ENCODE measurements at regions not wholly inside any gene's neighbourhood (a gene's known extent, or its start where the extent isn't known, plus 50 kb on each side); places are given as distances from the start of the nearest gene placed in this dataset.

- ChIA-PET CTCF (interaction anchor here (0.7 to 2.1 kb wide), 2 partner anchors 12 to 15 kb away, joined by 7 to 8 read pairs; no protein-coding TSS in a partner anchor), POLR2A (no interaction called here)
- Histone ChIP-seq H3K27ac (ENCODE audit: extremely low read depth, low read depth, low read length) (no peak overlapping the region), H3K4me1 (ENCODE audit: control insufficient read depth, insufficient read depth, low read length) (no peaks in the 10 kb centered on the region), H3K4me3 (ENCODE audit: low read depth, low read length) (no peak overlapping the region), H3K9me3 (ENCODE audit: control insufficient read depth, insufficient read depth, low read depth, low read length) (no peaks in the 10 kb centered on the region), H3K36me3 (ENCODE audit: control insufficient read depth in 2 of 2, insufficient read depth in 1 of 2, low read length in 2 of 2) (no peaks in the 10 kb centered on the region)
- TF ChIP-seq ZNF629 (tag by site-specific recombination; IDR thresholded peaks at IDR 0.05) (no peak), ZNF707 (tag by site-specific recombination; IDR thresholded peaks at IDR 0.05) (no peak), BCL11B (tag by site-specific recombination; IDR thresholded peaks at IDR 0.05; ENCODE audit: low read depth) (no peak), GLI2 (tag by site-specific recombination; IDR thresholded peaks at IDR 0.05; ENCODE audit: borderline replicate concordance, low read depth) (no peak), ZNF37A (tag by site-specific recombination; IDR thresholded peaks at IDR 0.05) (no peak), ZNF146 (tag by site-specific recombination; IDR thresholded peaks at IDR 0.05) (no peak), GLI4 (tag by site-specific recombination; IDR thresholded peaks at IDR 0.05) (no peak)
- TF ChIP-seq, protein P1, sequence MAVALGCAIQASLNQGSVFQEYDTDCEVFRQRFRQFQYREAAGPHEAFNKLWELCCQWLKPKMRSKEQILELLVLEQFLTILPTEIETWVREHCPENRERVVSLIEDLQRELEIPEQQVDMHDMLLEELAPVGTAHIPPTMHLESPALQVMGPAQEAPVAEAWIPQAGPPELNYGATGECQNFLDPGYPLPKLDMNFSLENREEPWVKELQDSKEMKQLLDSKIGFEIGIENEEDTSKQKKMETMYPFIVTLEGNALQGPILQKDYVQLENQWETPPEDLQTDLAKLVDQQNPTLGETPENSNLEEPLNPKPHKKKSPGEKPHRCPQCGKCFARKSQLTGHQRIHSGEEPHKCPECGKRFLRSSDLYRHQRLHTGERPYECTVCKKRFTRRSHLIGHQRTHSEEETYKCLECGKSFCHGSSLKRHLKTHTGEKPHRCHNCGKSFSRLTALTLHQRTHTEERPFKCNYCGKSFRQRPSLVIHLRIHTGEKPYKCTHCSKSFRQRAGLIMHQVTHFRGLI (tag by site-specific recombination; IDR thresholded peaks at IDR 0.05): no peak
- TF ChIP-seq, protein P2, sequence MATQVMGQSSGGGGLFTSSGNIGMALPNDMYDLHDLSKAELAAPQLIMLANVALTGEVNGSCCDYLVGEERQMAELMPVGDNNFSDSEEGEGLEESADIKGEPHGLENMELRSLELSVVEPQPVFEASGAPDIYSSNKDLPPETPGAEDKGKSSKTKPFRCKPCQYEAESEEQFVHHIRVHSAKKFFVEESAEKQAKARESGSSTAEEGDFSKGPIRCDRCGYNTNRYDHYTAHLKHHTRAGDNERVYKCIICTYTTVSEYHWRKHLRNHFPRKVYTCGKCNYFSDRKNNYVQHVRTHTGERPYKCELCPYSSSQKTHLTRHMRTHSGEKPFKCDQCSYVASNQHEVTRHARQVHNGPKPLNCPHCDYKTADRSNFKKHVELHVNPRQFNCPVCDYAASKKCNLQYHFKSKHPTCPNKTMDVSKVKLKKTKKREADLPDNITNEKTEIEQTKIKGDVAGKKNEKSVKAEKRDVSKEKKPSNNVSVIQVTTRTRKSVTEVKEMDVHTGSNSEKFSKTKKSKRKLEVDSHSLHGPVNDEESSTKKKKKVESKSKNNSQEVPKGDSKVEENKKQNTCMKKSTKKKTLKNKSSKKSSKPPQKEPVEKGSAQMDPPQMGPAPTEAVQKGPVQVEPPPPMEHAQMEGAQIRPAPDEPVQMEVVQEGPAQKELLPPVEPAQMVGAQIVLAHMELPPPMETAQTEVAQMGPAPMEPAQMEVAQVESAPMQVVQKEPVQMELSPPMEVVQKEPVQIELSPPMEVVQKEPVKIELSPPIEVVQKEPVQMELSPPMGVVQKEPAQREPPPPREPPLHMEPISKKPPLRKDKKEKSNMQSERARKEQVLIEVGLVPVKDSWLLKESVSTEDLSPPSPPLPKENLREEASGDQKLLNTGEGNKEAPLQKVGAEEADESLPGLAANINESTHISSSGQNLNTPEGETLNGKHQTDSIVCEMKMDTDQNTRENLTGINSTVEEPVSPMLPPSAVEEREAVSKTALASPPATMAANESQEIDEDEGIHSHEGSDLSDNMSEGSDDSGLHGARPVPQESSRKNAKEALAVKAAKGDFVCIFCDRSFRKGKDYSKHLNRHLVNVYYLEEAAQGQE (tag by site-specific recombination; IDR thresholded peaks at IDR 0.05): no peak
Measured at GRCh38 chr2:16537347-16537746, 128.3 kb downstream of the CYRIA start.

DNA sequence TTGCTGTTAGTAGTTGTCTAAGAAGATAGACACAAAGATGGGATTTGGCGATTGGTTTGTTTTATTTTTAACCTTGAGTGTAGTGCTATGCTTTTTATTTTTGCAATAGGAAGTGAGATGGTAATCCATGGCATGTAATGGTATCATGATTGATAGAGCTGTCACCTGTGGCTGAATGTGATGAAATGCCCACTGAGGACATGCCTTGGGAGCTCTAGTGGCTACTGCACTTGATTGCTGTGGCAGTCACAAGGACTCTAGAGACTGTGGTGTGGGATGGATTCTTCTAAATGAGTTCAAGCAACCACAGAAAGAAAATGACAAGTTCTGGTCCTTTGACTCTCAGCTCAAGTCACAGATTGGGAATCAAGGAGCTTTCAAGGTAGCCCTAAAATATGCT lies 139.4 kb downstream of the CYRIA start:
- H3K4me3 ChIP-seq (ENCODE audit: low read depth, low read length): no peak overlapping the region
- H3K36me3 ChIP-seq (ENCODE audit: control insufficient read depth in 2 of 2, insufficient read depth in 1 of 2, low read length in 2 of 2): no peaks in the 10 kb centered on the region
- TF ChIP-seq ZXDB (tag by site-specific recombination; IDR thresholded peaks at IDR 0.05): no peak
- no peak for TF ChIP-seq HOXC10 (CRISPR knock-in tag; IDR thresholded peaks at IDR 0.05)
- TF ChIP-seq, protein P3, sequence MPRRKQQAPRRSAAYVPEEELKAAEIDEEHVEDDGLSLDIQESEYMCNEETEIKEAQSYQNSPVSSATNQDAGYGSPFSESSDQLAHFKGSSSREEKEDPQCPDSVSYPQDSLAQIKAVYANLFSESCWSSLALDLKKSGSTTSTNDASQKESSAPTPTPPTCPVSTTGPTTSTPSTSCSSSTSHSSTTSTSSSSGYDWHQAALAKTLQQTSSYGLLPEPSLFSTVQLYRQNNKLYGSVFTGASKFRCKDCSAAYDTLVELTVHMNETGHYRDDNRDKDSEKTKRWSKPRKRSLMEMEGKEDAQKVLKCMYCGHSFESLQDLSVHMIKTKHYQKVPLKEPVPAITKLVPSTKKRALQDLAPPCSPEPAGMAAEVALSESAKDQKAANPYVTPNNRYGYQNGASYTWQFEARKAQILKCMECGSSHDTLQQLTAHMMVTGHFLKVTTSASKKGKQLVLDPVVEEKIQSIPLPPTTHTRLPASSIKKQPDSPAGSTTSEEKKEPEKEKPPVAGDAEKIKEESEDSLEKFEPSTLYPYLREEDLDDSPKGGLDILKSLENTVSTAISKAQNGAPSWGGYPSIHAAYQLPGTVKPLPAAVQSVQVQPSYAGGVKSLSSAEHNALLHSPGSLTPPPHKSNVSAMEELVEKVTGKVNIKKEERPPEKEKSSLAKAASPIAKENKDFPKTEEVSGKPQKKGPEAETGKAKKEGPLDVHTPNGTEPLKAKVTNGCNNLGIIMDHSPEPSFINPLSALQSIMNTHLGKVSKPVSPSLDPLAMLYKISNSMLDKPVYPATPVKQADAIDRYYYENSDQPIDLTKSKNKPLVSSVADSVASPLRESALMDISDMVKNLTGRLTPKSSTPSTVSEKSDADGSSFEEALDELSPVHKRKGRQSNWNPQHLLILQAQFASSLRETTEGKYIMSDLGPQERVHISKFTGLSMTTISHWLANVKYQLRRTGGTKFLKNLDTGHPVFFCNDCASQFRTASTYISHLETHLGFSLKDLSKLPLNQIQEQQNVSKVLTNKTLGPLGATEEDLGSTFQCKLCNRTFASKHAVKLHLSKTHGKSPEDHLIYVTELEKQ (tag by site-specific recombination; IDR thresholded peaks at IDR 0.05; ENCODE audit: borderline replicate concordance): no peak
- TF ChIP-seq, protein P4, sequence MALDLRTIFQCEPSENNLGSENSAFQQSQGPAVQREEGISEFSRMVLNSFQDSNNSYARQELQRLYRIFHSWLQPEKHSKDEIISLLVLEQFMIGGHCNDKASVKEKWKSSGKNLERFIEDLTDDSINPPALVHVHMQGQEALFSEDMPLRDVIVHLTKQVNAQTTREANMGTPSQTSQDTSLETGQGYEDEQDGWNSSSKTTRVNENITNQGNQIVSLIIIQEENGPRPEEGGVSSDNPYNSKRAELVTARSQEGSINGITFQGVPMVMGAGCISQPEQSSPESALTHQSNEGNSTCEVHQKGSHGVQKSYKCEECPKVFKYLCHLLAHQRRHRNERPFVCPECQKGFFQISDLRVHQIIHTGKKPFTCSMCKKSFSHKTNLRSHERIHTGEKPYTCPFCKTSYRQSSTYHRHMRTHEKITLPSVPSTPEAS (tag by site-specific recombination; IDR thresholded peaks at IDR 0.05): no peak
- no peak for TF ChIP-seq ATF2 (tag by site-specific recombination; IDR thresholded peaks at IDR 0.05; ENCODE audit: low read depth)
- TF ChIP-seq ZBTB26 (tag by site-specific recombination; optimal IDR thresholded peaks at IDR 0.05): no peak
- TF ChIP-seq ZNF76 (tag by site-specific recombination; IDR thresholded peaks at IDR 0.05; ENCODE audit: borderline replicate concordance, low read depth): no peak
- TF ChIP-seq ZNF621 (tag by site-specific recombination; IDR thresholded peaks at IDR 0.05): no peak
- no peak for TF ChIP-seq ZNF280D (tag by site-specific recombination; IDR thresholded peaks at IDR 0.05)
- TF ChIP-seq ZNF544 (tag by site-specific recombination; IDR thresholded peaks at IDR 0.05): no peak
- no peak overlapping the region for H3K27ac ChIP-seq (ENCODE audit: extremely low read depth, low read depth, low read length)
- H3K9me3 ChIP-seq (ENCODE audit: control insufficient read depth, insufficient read depth, low read depth, low read length): no peaks in the 10 kb centered on the region
- CTCF ChIA-PET: interaction anchor here (0.5 to 5.1 kb wide), 20 partner anchors 10 to 539 kb away, joined by 3 to 57 read pairs (median 5); no protein-coding TSS in a partner anchor
- POLR2A ChIA-PET: no interaction called here
- H3K4me1 ChIP-seq (ENCODE audit: control insufficient read depth, insufficient read depth, low read length): no peaks in the 10 kb centered on the region
